ENCODE measurements at regions not wholly inside any gene's neighbourhood (a gene's known extent, or its start where the extent isn't known, plus 50 kb on each side); places are given as distances from the start of the nearest gene placed in this dataset.

DNA sequence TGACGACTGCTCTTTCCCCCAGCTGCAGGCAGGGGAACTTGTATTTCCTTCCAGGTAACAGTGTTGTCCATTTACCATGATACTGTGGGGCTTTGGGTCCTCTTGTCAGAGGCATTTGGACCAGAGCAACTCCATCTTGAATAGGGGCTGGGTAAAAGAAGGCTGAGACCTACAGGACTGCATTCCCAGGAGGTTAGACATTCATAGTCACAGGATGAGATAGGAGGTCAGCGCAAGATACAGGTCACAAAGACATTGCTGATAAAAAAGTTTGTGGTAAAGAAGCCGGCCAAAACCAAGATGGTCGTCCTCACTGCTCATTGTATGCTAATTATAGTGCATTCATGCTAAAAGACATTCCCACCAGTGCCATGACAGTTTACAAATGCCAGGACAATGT, 249.5 kb downstream of the SLC4A3 start:
- TF ChIP-seq, protein P1, sequence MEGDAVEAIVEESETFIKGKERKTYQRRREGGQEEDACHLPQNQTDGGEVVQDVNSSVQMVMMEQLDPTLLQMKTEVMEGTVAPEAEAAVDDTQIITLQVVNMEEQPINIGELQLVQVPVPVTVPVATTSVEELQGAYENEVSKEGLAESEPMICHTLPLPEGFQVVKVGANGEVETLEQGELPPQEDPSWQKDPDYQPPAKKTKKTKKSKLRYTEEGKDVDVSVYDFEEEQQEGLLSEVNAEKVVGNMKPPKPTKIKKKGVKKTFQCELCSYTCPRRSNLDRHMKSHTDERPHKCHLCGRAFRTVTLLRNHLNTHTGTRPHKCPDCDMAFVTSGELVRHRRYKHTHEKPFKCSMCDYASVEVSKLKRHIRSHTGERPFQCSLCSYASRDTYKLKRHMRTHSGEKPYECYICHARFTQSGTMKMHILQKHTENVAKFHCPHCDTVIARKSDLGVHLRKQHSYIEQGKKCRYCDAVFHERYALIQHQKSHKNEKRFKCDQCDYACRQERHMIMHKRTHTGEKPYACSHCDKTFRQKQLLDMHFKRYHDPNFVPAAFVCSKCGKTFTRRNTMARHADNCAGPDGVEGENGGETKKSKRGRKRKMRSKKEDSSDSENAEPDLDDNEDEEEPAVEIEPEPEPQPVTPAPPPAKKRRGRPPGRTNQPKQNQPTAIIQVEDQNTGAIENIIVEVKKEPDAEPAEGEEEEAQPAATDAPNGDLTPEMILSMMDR (IDR thresholded peaks at IDR 0.05) = no peak
- TF ChIP-seq POLR2A (IDR thresholded peaks at IDR 0.05) = no peak
- TF ChIP-seq POLR2AphosphoS5 (IDR thresholded peaks at IDR 0.05; ENCODE audit: insufficient read depth in 1 of 2, low read depth in 1 of 2) = no peak
